ENCODE measurements at regions not wholly inside any gene's neighbourhood (a gene's known extent, or its start where the extent isn't known, plus 50 kb on each side); places are given as distances from the start of the nearest gene placed in this dataset.
A peak's percentile ranks its signal among the peaks of the same experiment; 100 is the strongest.

DNA sequence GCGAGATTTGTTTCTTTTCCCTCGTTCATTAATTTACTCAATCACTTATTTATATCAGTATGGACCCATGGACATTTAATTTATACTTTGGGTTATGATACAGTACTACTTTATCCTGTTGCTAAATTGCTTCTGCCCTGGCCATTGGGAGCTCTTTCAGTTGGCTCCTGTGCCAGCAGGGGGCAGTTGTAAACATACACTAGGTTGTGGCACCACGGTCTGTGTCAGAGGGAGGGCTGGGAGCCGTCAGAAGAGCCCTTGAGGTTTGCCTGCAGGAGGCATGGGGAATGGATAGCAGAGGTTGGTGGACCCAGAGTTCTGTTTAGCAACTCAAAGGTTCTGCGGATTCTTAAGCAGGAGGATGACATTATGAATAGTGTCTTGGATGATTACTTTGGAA lies 94.3 kb downstream of the ERCC5 start (continued):
- TF ChIP-seq, protein P1, sequence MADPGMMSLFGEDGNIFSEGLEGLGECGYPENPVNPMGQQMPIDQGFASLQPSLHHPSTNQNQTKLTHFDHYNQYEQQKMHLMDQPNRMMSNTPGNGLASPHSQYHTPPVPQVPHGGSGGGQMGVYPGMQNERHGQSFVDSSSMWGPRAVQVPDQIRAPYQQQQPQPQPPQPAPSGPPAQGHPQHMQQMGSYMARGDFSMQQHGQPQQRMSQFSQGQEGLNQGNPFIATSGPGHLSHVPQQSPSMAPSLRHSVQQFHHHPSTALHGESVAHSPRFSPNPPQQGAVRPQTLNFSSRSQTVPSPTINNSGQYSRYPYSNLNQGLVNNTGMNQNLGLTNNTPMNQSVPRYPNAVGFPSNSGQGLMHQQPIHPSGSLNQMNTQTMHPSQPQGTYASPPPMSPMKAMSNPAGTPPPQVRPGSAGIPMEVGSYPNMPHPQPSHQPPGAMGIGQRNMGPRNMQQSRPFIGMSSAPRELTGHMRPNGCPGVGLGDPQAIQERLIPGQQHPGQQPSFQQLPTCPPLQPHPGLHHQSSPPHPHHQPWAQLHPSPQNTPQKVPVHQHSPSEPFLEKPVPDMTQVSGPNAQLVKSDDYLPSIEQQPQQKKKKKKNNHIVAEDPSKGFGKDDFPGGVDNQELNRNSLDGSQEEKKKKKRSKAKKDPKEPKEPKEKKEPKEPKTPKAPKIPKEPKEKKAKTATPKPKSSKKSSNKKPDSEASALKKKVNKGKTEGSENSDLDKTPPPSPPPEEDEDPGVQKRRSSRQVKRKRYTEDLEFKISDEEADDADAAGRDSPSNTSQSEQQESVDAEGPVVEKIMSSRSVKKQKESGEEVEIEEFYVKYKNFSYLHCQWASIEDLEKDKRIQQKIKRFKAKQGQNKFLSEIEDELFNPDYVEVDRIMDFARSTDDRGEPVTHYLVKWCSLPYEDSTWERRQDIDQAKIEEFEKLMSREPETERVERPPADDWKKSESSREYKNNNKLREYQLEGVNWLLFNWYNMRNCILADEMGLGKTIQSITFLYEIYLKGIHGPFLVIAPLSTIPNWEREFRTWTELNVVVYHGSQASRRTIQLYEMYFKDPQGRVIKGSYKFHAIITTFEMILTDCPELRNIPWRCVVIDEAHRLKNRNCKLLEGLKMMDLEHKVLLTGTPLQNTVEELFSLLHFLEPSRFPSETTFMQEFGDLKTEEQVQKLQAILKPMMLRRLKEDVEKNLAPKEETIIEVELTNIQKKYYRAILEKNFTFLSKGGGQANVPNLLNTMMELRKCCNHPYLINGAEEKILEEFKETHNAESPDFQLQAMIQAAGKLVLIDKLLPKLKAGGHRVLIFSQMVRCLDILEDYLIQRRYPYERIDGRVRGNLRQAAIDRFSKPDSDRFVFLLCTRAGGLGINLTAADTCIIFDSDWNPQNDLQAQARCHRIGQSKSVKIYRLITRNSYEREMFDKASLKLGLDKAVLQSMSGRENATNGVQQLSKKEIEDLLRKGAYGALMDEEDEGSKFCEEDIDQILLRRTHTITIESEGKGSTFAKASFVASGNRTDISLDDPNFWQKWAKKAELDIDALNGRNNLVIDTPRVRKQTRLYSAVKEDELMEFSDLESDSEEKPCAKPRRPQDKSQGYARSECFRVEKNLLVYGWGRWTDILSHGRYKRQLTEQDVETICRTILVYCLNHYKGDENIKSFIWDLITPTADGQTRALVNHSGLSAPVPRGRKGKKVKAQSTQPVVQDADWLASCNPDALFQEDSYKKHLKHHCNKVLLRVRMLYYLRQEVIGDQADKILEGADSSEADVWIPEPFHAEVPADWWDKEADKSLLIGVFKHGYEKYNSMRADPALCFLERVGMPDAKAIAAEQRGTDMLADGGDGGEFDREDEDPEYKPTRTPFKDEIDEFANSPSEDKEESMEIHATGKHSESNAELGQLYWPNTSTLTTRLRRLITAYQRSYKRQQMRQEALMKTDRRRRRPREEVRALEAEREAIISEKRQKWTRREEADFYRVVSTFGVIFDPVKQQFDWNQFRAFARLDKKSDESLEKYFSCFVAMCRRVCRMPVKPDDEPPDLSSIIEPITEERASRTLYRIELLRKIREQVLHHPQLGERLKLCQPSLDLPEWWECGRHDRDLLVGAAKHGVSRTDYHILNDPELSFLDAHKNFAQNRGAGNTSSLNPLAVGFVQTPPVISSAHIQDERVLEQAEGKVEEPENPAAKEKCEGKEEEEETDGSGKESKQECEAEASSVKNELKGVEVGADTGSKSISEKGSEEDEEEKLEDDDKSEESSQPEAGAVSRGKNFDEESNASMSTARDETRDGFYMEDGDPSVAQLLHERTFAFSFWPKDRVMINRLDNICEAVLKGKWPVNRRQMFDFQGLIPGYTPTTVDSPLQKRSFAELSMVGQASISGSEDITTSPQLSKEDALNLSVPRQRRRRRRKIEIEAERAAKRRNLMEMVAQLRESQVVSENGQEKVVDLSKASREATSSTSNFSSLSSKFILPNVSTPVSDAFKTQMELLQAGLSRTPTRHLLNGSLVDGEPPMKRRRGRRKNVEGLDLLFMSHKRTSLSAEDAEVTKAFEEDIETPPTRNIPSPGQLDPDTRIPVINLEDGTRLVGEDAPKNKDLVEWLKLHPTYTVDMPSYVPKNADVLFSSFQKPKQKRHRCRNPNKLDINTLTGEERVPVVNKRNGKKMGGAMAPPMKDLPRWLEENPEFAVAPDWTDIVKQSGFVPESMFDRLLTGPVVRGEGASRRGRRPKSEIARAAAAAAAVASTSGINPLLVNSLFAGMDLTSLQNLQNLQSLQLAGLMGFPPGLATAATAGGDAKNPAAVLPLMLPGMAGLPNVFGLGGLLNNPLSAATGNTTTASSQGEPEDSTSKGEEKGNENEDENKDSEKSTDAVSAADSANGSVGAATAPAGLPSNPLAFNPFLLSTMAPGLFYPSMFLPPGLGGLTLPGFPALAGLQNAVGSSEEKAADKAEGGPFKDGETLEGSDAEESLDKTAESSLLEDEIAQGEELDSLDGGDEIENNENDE (IDR thresholded peaks at IDR 0.05; ENCODE audit: insufficient replicate concordance, low read length) = no peak
- no peak for TF ChIP-seq TAF7 (optimal IDR thresholded peaks at IDR 0.05; ENCODE audit: borderline replicate concordance, low read depth, low read length)
- no peak for TF ChIP-seq BACH1 (IDR thresholded peaks at IDR 0.05; ENCODE audit: low read length)
- TF ChIP-seq MAFK (IDR thresholded peaks at IDR 0.05; ENCODE audit: low read depth, low read length) = no peak
- TF ChIP-seq EP300 (IDR thresholded peaks at IDR 0.05; ENCODE audit: borderline replicate concordance in 1 of 2, low read depth in 2 of 2, low read length in 2 of 2) = peak in 1 of 2 experiments; percentile 55; a peak in 1 of 3 replicates

Measured in H1 (cell line).